ENCODE measurements at regions not wholly inside any gene's neighbourhood (a gene's known extent, or its start where the extent isn't known, plus 50 kb on each side); places are given as distances from the start of the nearest gene placed in this dataset.

DNA sequence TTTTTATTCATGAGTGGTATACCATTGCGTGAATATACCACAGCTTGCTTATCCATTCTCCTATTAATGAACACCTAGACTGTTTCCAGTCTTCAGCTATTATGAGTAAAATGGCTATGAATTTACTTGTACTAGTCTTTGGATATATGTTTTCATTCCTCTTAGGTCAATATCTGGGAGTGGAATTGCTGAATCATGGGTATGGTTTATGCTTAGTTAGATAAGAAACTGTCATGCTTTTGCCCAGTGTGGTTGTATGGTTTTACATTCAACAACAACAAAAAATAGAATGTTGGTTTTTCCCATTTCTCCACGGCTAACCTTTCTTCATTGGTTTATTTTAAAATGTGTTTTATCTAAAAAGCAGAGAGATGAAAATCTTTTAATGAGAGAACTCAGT lies 308.3 kb downstream of the PHF14 start:
- no peak for TF ChIP-seq POLR2A (IDR thresholded peaks at IDR 0.05; ENCODE audit: low read depth)
- no peak for TF ChIP-seq CTCF (IDR thresholded peaks at IDR 0.05)
- no peak for TF ChIP-seq POLR2AphosphoS5 (IDR thresholded peaks at IDR 0.05)

Data from esophagus muscularis mucosa (tissue), 3 donors.